ENCODE measurements at regions not wholly inside any gene's neighbourhood (a gene's known extent, or its start where the extent isn't known, plus 50 kb on each side); places are given as distances from the start of the nearest gene placed in this dataset.

DNA sequence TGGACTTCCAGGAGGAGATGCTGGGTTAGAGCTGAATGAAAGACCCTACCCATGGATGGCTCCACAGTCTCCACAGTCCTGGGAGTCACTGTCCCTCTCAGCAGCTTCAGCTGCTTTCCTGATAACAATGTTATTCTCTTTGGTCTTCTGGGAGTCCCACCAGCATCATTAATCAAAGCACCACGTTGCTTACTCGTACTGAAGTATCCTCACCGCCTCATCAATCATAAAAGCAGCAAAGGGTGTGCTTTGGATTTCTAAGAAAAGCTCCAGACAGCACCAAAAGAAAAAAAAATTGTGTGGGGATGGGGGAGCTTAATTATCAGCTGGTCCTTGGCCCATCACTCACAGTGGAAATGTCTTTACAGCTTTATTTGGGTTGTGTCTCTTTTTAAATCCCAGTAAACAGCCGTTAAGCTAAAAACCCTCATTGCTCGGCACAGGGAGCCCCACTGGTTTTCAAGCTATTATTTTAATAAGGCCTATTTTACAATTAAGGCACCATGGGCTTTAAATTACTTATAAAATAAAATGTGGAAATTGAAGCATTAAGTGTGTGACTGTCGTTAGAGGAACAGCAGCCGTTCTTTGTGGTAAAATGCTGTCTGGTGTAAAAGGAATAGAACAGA is 538.0 kb downstream of the EBF1 start:
- Histone ChIP-seq H3K27ac (no peak overlapping the region), H3K36me3 (no peaks in the 10 kb centered on the region), H3K9me3 (no peaks in the 10 kb centered on the region), H3K27me3 (no peaks in the 10 kb centered on the region), H3K4me1 (no peaks in the 10 kb centered on the region), H3K4me3 (replicated peaks in 1 of 3) (no peak overlapping the region)
- WGBS, 2 donors = 86 to 91% methylated on average over 7 of the region's 7 CpGs
- TF ChIP-seq CTCF (IDR thresholded peaks at IDR 0.05) (no peak), POLR2A (IDR thresholded peaks at IDR 0.05) (no peak)
- intact Hi-C loops (cut with DNase I) = no loop called here
- DNase-seq = no peak

- TF ChIP-seq CTCF (IDR thresholded peaks at IDR 0.05) (no peak), POLR2A (IDR thresholded peaks at IDR 0.05) (no peak)
- Histone ChIP-seq H3K4me1 (no peaks in the 10 kb centered on the region), H3K4me3 (replicated peaks in 1 of 3) (no peak overlapping the region), H3K27ac (no peak overlapping the region), H3K27me3 (no peaks in the 10 kb centered on the region), H3K36me3 (no peaks in the 10 kb centered on the region), H3K9me3 (no peaks in the 10 kb centered on the region)
- intact Hi-C loops (cut with DNase I) = no loop called here
- no peak for DNase-seq
- WGBS, 2 donors = 49 to 65% methylated on average over 6 of the region's 6 CpGs
Observed at GRCh38 chr5:158560170-158560569, 539.5 kb downstream of the EBF1 start.

DNA sequence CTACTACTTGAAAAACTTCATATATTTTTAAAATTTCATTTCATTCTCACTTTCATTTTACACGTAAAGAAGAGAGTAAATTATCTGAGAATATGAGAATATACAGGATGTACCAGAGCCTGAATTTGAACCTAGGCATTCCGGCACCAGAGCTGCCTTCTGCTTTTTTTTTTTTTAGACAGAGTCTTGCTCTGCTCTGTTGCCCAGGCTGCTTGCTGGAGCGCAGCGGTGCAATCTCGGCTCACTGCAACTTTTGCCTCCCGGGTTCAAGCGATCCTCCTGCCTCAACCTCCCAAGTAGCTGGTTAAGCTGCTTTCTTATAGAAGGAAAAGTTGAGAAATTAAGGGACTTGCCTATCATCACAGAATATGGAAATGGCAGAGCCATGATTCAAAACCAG is 540.1 kb downstream of the EBF1 start:
- TF ChIP-seq CTCF (IDR thresholded peaks at IDR 0.05) (no peak), POLR2A (IDR thresholded peaks at IDR 0.05) (no peak)
- H3K27me3 ChIP-seq = no peaks in the 10 kb centered on the region
- no peak overlapping the region for H3K27ac ChIP-seq
- no peaks in the 10 kb centered on the region for H3K4me1 ChIP-seq
- DNase-seq = no peak
- no peak overlapping the region for H3K4me3 ChIP-seq (replicated peaks in 1 of 3)
- no peaks in the 10 kb centered on the region for H3K36me3 ChIP-seq
- intact Hi-C loops (cut with DNase I) = no loop called here
- 89 to 94% methylated on average over 7 of the region's 7 CpGs for WGBS, 2 donors
- no peaks in the 10 kb centered on the region for H3K9me3 ChIP-seq

DNA sequence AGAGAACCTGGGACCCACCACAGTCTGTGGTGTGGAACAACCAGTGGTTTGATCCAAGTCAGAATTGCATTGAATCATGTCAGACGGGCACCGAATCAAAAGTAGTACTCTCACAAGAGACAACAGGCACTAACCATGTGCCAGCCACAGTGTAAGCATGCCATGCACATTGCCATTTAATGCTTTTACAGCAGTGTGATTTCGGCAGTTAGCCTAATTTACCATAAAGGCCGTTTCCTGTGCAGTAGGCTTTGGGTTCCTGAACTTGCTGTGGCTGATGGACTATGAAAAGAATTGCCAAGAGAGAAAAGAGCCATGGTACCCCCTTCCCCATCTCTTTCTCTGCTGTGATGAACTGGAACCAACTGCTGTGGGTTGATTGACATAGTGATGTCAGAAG is 540.6 kb downstream of the EBF1 start:
- H3K9me3 ChIP-seq = no peaks in the 10 kb centered on the region
- intact Hi-C loops (cut with DNase I) = no loop called here
- no peaks in the 10 kb centered on the region for H3K36me3 ChIP-seq
- H3K4me1 ChIP-seq = no peaks in the 10 kb centered on the region
- H3K27me3 ChIP-seq = no peaks in the 10 kb centered on the region
- DNase-seq = no peak
- H3K4me3 ChIP-seq (replicated peaks in 1 of 3) = no peak overlapping the region
- TF ChIP-seq CTCF (IDR thresholded peaks at IDR 0.05) = no peak
- no peak for TF ChIP-seq POLR2A (IDR thresholded peaks at IDR 0.05)
- no peak overlapping the region for H3K27ac ChIP-seq
- 98% methylated on average over 4 of the region's 4 CpGs for WGBS, 2 donors

DNA sequence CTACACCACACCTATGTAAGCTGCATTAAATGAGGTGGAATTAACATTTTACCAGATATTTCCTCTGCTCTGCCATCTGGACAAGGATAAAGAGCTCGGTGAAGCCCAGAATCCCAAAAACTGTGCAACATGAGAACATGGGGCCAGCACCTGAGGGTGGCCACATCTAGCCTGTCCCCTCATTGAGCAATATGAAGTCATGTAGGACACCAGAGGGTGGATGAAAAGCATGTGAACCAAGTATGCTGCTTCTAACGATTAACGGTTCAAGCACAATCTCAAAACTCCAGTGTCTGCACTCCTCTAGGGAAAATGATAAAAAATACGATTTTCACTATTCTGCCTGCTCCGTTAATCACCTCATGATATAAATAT is 545.8 kb downstream of the EBF1 start:
- WGBS, 2 donors = 82 to 86% methylated on average over 5 of the region's 5 CpGs
- no peak overlapping the region for H3K4me3 ChIP-seq (replicated peaks in 1 of 3)
- intact Hi-C loops (cut with DNase I) = no loop called here
- no peaks in the 10 kb centered on the region for H3K36me3 ChIP-seq
- DNase-seq = no peak
- no peaks in the 10 kb centered on the region for H3K9me3 ChIP-seq
- H3K27ac ChIP-seq = no peak overlapping the region
- H3K27me3 ChIP-seq = no peaks in the 10 kb centered on the region
- H3K4me1 ChIP-seq = no peaks in the 10 kb centered on the region
- TF ChIP-seq POLR2A (IDR thresholded peaks at IDR 0.05) = no peak
- TF ChIP-seq CTCF (IDR thresholded peaks at IDR 0.05) = no peak

Measured in thyroid gland (tissue), 4 donors.